Transverse colon (tissue), 3 donors: ENCODE measurements at regions not wholly inside any gene's neighbourhood (a gene's known extent, or its start where the extent isn't known, plus 50 kb on each side); places are given as distances from the start of the nearest gene placed in this dataset.

Source experiments
- CTCF ChIP-seq, 5 experiments: fragments of 200-600 bp in 3 of 5; fragments of 450-650 bp in 2 of 5; sonication (generic) in 3 of 5; IDR thresholded peaks; 1 replicate in 2 of 5; 2 replicates in 3 of 5; pipeline ENCODE4 v1.5.1; 2016 to 2017; ENCODE audit warnings: antibody characterized with exemption in 5 of 5, inconsistent platforms in 3 of 5, mild to moderate bottlenecking in 2 of 5, moderate library complexity in 1 of 5
- POLR2A ChIP-seq: fragments of 450-650 bp; IDR thresholded peaks from one replicate; pipeline ENCODE4 v1.6.1; 2016; ENCODE audit warnings: antibody characterized with exemption, mild to moderate bottlenecking, moderate library complexity

- TF ChIP-seq POLR2A (no peak), CTCF (IDR thresholded peaks at IDR 0.05) (no peak)
Observed at GRCh38 chr4:163707873-163708272, 213.4 kb downstream of the TMA16 start.
